ENCODE measurements at regions not wholly inside any gene's neighbourhood (a gene's known extent, or its start where the extent isn't known, plus 50 kb on each side); places are given as distances from the start of the nearest gene placed in this dataset.

DNA sequence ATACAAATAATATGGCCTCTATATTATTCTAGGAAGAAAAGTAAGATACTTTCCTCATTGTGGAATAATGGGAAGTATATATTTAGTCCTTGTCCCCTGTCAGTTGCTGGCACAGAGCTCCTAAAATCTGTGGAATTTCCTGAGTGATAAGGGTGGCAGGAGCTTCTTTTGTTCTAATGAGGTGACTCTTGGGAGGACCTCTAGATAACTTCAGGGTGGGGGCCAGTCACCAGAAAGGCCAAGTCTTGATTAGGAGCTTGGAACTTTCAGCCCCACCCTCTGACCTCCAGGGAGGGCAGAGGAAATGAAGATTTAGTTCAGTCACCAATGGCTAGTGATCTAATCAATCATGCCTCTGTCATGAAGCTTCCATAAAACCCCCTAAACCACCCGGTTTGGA is 179.9 kb upstream of the PRICKLE1 start:
- TF ChIP-seq, protein P1, sequence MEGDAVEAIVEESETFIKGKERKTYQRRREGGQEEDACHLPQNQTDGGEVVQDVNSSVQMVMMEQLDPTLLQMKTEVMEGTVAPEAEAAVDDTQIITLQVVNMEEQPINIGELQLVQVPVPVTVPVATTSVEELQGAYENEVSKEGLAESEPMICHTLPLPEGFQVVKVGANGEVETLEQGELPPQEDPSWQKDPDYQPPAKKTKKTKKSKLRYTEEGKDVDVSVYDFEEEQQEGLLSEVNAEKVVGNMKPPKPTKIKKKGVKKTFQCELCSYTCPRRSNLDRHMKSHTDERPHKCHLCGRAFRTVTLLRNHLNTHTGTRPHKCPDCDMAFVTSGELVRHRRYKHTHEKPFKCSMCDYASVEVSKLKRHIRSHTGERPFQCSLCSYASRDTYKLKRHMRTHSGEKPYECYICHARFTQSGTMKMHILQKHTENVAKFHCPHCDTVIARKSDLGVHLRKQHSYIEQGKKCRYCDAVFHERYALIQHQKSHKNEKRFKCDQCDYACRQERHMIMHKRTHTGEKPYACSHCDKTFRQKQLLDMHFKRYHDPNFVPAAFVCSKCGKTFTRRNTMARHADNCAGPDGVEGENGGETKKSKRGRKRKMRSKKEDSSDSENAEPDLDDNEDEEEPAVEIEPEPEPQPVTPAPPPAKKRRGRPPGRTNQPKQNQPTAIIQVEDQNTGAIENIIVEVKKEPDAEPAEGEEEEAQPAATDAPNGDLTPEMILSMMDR (optimal IDR thresholded peaks at IDR 0.05 in 1 of 3, IDR thresholded peaks at IDR 0.05 in 1 of 3, conservative IDR thresholded peaks at IDR 0.05 in 1 of 3; ENCODE audit: extremely low read depth in 1 of 3, insufficient read depth in 2 of 3, low read length in 3 of 3), result no peak
- no peak for TF ChIP-seq EZH2 (IDR thresholded peaks at IDR 0.05; ENCODE audit: low read length)

Measured in keratinocyte (primary cell).